Lower lobe of right lung (tissue), 2 donors: ENCODE measurements at regions not wholly inside any gene's neighbourhood (a gene's known extent, or its start where the extent isn't known, plus 50 kb on each side); places are given as distances from the start of the nearest gene placed in this dataset.

Experiments used
- ATAC-seq, 2 donors: fragments of 200-7000 bp; cut with Tn5 transposase; one replicate each; pipeline ENCODE4 v1.9.1; 2020 to 2022; ENCODE audit warnings: mild to moderate bottlenecking in 2 of 2, moderate library complexity in 2 of 2
- DNase-seq: peaks from one replicate; pipeline ENCODE4 v3.0.0-alpha.2; 2020
- H3K27ac ChIP-seq: fragments of 200-600 bp; one replicate; pipeline ENCODE4 v1.8.0; 2022
- H3K27me3 ChIP-seq: fragments of 200-600 bp; one replicate; pipeline ENCODE4 v1.8.0; 2022; ENCODE audit warnings: low read depth
- H3K36me3 ChIP-seq: fragments of 200-600 bp; one replicate; pipeline ENCODE4 v1.8.0; 2022; ENCODE audit warnings: mild to moderate bottlenecking
- H3K4me1 ChIP-seq: fragments of 200-600 bp; one replicate; pipeline ENCODE4 v1.8.0; 2022
- H3K4me3 ChIP-seq: fragments of 200-600 bp; one replicate; pipeline ENCODE4 v1.8.0; 2022; ENCODE audit warnings: mild to moderate bottlenecking
- H3K9me3 ChIP-seq: fragments of 200-600 bp; one replicate; pipeline ENCODE4 v1.8.0; 2022
- CTCF ChIP-seq: fragments of 200-600 bp; IDR thresholded peaks from one replicate; pipeline ENCODE4 v1.8.0; 2022; ENCODE audit warnings: antibody characterized with exemption, mild to moderate bottlenecking
- intact Hi-C: fragments of 100-400 bp; cut with DNase I; formaldehyde crosslinking; loops from one replicate; pipeline ENCODE4 v1.11.0; 2022
- donor health status: DM: no; HTN: yes; CAD: no; lungs with severe emphysema.

GRCh38 chr13:83295686-83296085 lies 586.6 kb downstream of the SLITRK1 start:
- DNase-seq (no peak), ATAC-seq (no peak)
- Histone ChIP-seq H3K4me3 (no peak overlapping the region), H3K27me3 (no peaks in the 10 kb centered on the region), H3K4me1 (no peaks in the 10 kb centered on the region), H3K36me3 (no peaks in the 10 kb centered on the region), H3K9me3 (peaks cover 4% of the 10 kb centered on the region), H3K27ac (no peak overlapping the region)
- TF ChIP-seq CTCF, result no peak
- intact Hi-C loops, result no loop called here

- Histone ChIP-seq H3K27ac (no peak overlapping the region), H3K9me3 (no peaks in the 10 kb centered on the region), H3K27me3 (no peaks in the 10 kb centered on the region), H3K4me3 (no peak overlapping the region), H3K36me3 (no peaks in the 10 kb centered on the region), H3K4me1 (no peaks in the 10 kb centered on the region)
- DNase-seq (no peak), ATAC-seq (no peak)
- no peak for TF ChIP-seq CTCF
- intact Hi-C loops, result no loop called here
Measured at GRCh38 chr13:83286737-83287136, 595.5 kb downstream of the SLITRK1 start.

- Histone ChIP-seq H3K36me3 (no peaks in the 10 kb centered on the region), H3K27me3 (no peaks in the 10 kb centered on the region), H3K27ac (no peak overlapping the region), H3K9me3 (no peaks in the 10 kb centered on the region), H3K4me3 (no peak overlapping the region), H3K4me1 (no peaks in the 10 kb centered on the region)
- no peak for TF ChIP-seq CTCF
- intact Hi-C loops, result no loop called here
- no peak for DNase-seq
- ATAC-seq, result no peak
Measured at GRCh38 chr13:83281654-83282053, 600.6 kb downstream of the SLITRK1 start.

- Histone ChIP-seq H3K9me3 (no peaks in the 10 kb centered on the region), H3K36me3 (no peaks in the 10 kb centered on the region), H3K27ac (no peak overlapping the region), H3K4me1 (no peaks in the 10 kb centered on the region), H3K4me3 (no peak overlapping the region), H3K27me3 (no peaks in the 10 kb centered on the region)
- no peak for TF ChIP-seq CTCF
- intact Hi-C loops, result no loop called here
- DNase-seq (no peak), ATAC-seq (no peak)
Measured at GRCh38 chr13:83274679-83275078, 607.6 kb downstream of the SLITRK1 start.

- ATAC-seq, result no peak
Measured at GRCh38 chr13:83272652-83273240, 609.5 kb downstream of the SLITRK1 start.

More at GRCh38 chr13:83272652-83273240, 609.5 kb downstream of the SLITRK1 start:
- H3K36me3 ChIP-seq, result no peaks in the 10 kb centered on the region
- intact Hi-C loops, result no loop called here
- DNase-seq, result no peak
- no peaks in the 10 kb centered on the region for H3K4me1 ChIP-seq
- no peak overlapping the region for H3K4me3 ChIP-seq
- no peak overlapping the region for H3K27ac ChIP-seq
- H3K9me3 ChIP-seq, result no peaks in the 10 kb centered on the region
- no peak for TF ChIP-seq CTCF
- no peaks in the 10 kb centered on the region for H3K27me3 ChIP-seq
